Stimulated activated CD4-positive, alpha-beta T cell treated with anti-CD3 and anti-CD28 coated beads, Interleukin-4, amount 100 ng/mL, for 48 hours (primary cell): ENCODE measurements at regions not wholly inside any gene's neighbourhood (a gene's known extent, or its start where the extent isn't known, plus 50 kb on each side); places are given as distances from the start of the nearest gene placed in this dataset.
"Not testable (repeated sequence)": the region's sequence is repeated elsewhere in the genome, so short reads cannot be mapped to it uniquely, and the experiment has no call there.

Experiments
- DNase-seq, 2 donors: peaks; one replicate each; pipeline ENCODE4 v3.0.0-alpha.2; 2020; ENCODE audit warnings: low read depth in 2 of 2

- DNase-seq, result no peak
Observed at GRCh38 chr2:145800151-145801091, 1280.5 kb upstream of the ZEB2 start.

- DNase-seq, result no peak
Observed at GRCh38 chr2:145799595-145800108, 1279.7 kb upstream of the ZEB2 start.

- no peak for DNase-seq
Observed at GRCh38 chr2:145798419-145798818, 1278.5 kb upstream of the ZEB2 start.

GRCh38 chr2:145797692-145798091 is 1277.8 kb upstream of the ZEB2 start:
- no peak for DNase-seq

GRCh38 chr2:145792745-145793144 is 1272.8 kb upstream of the ZEB2 start:
- DNase-seq, result no peak

GRCh38 chr2:145789636-145790035 is 1269.7 kb upstream of the ZEB2 start:
- DNase-seq, result no peak

- not testable (repeated sequence) for DNase-seq
Observed at GRCh38 chr2:145787597-145788361, 1267.9 kb upstream of the ZEB2 start.

- DNase-seq, result not testable (repeated sequence)
Observed at GRCh38 chr2:145782607-145783006, 1262.7 kb upstream of the ZEB2 start.

- DNase-seq, result no peak
Observed at GRCh38 chr2:145777914-145778313, 1258.0 kb upstream of the ZEB2 start.

GRCh38 chr2:145777297-145777696 is 1257.4 kb upstream of the ZEB2 start:
- no peak for DNase-seq

- no peak for DNase-seq
Observed at GRCh38 chr2:145775591-145775990, 1255.7 kb upstream of the ZEB2 start.

GRCh38 chr2:145771525-145771924 is 1251.6 kb upstream of the ZEB2 start:
- no peak for DNase-seq

GRCh38 chr2:145769011-145769716 is 1249.2 kb upstream of the ZEB2 start:
- DNase-seq, result no peak

- no peak for DNase-seq
Observed at GRCh38 chr2:145765874-145766273, 1246.0 kb upstream of the ZEB2 start.

GRCh38 chr2:145764631-145765030 is 1244.7 kb upstream of the ZEB2 start:
- no peak for DNase-seq

GRCh38 chr2:145760781-145761649 is 1241.1 kb upstream of the ZEB2 start:
- DNase-seq, result no peak

- no peak for DNase-seq
Observed at GRCh38 chr2:145759228-145759915, 1239.5 kb upstream of the ZEB2 start.

GRCh38 chr2:145757503-145758246 is 1237.8 kb upstream of the ZEB2 start:
- no peak for DNase-seq

GRCh38 chr2:145755019-145755837 is 1235.3 kb upstream of the ZEB2 start:
- no peak for DNase-seq
